ENCODE measurements at regions not wholly inside any gene's neighbourhood (a gene's known extent, or its start where the extent isn't known, plus 50 kb on each side); places are given as distances from the start of the nearest gene placed in this dataset.

DNA sequence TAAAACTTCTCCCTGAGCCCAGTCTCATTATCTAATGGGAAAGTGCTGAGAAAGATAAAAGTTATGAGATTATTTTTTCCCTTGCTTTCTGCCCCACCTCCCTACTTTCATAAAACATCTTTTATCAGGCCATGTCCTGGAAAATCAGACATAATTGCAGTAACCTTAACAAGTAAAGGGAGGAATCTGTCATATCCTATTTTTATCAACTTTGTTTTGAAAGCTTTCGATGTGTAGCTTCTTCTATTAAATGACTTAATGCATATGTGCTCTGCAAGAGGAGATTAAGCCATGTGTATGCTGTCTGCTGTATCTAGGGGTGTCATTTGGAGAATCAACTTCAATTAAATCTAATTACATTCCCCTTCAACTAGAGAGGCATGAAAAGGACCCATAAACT, 408.9 kb downstream of the CBLN4 start:
- Histone ChIP-seq H3K27me3 (replicated peaks; ENCODE audit: insufficient read depth) (no peaks in the 10 kb centered on the region), H3K9me3 (no peaks in the 10 kb centered on the region), H3K4me1 (ENCODE audit: control insufficient read depth in 1 of 2, low read depth in 2 of 2) (peaks cover 0 to 19% of the 10 kb centered on the region in 2 donors), H3K27ac (no peak overlapping the region), H3K36me3 (no peaks in the 10 kb centered on the region), H3K4me3 (no peak overlapping the region)
- ATAC-seq (ENCODE audit: insufficient number of reproducible peaks, low FRiP score, low read depth) (no peak), DNase-seq (ENCODE audit: low spot score) (no peak)
- TF ChIP-seq, protein P1, sequence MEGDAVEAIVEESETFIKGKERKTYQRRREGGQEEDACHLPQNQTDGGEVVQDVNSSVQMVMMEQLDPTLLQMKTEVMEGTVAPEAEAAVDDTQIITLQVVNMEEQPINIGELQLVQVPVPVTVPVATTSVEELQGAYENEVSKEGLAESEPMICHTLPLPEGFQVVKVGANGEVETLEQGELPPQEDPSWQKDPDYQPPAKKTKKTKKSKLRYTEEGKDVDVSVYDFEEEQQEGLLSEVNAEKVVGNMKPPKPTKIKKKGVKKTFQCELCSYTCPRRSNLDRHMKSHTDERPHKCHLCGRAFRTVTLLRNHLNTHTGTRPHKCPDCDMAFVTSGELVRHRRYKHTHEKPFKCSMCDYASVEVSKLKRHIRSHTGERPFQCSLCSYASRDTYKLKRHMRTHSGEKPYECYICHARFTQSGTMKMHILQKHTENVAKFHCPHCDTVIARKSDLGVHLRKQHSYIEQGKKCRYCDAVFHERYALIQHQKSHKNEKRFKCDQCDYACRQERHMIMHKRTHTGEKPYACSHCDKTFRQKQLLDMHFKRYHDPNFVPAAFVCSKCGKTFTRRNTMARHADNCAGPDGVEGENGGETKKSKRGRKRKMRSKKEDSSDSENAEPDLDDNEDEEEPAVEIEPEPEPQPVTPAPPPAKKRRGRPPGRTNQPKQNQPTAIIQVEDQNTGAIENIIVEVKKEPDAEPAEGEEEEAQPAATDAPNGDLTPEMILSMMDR (IDR thresholded peaks at IDR 0.05): no peak

DNA sequence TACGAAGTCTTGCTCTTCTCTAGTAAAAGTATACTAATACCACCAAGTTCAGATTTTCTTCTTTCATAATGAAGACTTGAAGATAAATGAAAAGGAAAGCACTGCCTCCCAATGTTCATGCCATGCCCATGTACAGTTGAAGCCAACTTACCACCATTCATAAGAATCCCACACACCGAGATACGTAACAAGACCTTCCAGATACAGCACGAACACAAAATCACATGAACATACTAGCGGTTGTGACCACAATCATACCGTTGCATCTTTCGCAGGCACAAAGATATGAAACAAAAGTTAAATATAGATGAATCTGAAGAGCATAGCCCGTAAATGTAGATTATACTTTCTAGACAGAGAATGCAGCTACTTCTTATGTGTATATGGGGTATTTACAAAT, 412.5 kb downstream of the CBLN4 start:
- H3K27ac ChIP-seq: no peak overlapping the region
- DNase-seq (ENCODE audit: low spot score) (no peak), ATAC-seq (ENCODE audit: insufficient number of reproducible peaks, low FRiP score, low read depth) (no peak)
- H3K4me3 ChIP-seq: no peak overlapping the region
- H3K27me3 ChIP-seq (replicated peaks; ENCODE audit: insufficient read depth): no peaks in the 10 kb centered on the region
- no peaks in the 10 kb centered on the region for H3K36me3 ChIP-seq
- H3K9me3 ChIP-seq: no peaks in the 10 kb centered on the region
- H3K4me1 ChIP-seq (ENCODE audit: control insufficient read depth in 1 of 2, low read depth in 2 of 2): peaks cover 0 to 12% of the 10 kb centered on the region in 2 donors
- TF ChIP-seq, protein P1 (IDR thresholded peaks at IDR 0.05): no peak

DNA sequence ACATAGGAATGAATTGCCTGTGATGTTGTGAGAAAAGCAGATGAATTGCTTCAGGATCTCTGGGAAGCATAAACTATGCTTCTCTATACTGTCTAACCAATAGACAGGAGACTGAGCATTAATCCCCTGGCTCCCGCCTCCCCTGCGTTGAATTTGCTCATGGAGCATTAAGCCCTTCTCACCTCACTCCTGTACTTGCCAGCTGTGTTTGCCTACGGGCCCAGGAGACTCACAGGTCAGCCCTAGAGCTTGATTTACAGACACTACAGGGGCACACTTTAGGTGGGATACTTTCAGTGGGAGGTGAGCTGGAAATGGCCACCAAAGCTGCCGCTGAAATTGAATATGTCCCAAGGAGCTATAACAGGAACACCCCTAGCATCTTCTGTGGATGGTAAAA, 418.7 kb downstream of the CBLN4 start:
- H3K4me1 ChIP-seq (ENCODE audit: control insufficient read depth in 1 of 2, low read depth in 2 of 2): no peaks in the 10 kb centered on the region
- ATAC-seq (ENCODE audit: insufficient number of reproducible peaks, low FRiP score, low read depth): no peak
- no peaks in the 10 kb centered on the region for H3K9me3 ChIP-seq
- no peak overlapping the region for H3K4me3 ChIP-seq
- no peaks in the 10 kb centered on the region for H3K36me3 ChIP-seq
- TF ChIP-seq, protein P1 (IDR thresholded peaks at IDR 0.05): no peak
- H3K27ac ChIP-seq: no peak overlapping the region
- no peak for DNase-seq (ENCODE audit: low spot score)
- H3K27me3 ChIP-seq (replicated peaks; ENCODE audit: insufficient read depth): no peaks in the 10 kb centered on the region

DNA sequence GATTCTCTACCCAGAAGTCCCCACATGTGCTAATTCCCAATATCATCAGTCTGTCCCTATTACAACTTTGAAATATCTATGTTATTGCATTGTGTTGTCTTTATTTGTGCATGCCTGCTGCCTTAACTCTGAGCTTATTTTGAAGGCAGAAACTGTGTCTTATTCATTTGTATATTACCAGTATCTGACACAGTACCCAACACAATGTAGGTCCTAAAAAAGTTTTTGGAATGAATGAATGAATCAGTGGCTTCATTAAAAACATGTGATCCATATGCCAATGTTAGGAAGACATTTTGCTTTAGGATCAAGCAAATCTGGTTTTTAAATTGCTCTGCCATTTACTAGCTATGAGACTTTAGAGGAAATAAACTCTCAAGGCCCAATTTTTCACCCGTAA, 420.4 kb downstream of the CBLN4 start:
- DNase-seq (ENCODE audit: low spot score): no peak
- no peaks in the 10 kb centered on the region for H3K36me3 ChIP-seq
- H3K4me1 ChIP-seq (ENCODE audit: control insufficient read depth in 1 of 2, low read depth in 2 of 2): no peaks in the 10 kb centered on the region
- no peak for ATAC-seq (ENCODE audit: insufficient number of reproducible peaks, low FRiP score, low read depth)
- H3K27me3 ChIP-seq (replicated peaks; ENCODE audit: insufficient read depth): no peaks in the 10 kb centered on the region
- no peak overlapping the region for H3K4me3 ChIP-seq
- H3K27ac ChIP-seq: no peak overlapping the region
- TF ChIP-seq, protein P1 (IDR thresholded peaks at IDR 0.05): no peak
- no peaks in the 10 kb centered on the region for H3K9me3 ChIP-seq

DNA sequence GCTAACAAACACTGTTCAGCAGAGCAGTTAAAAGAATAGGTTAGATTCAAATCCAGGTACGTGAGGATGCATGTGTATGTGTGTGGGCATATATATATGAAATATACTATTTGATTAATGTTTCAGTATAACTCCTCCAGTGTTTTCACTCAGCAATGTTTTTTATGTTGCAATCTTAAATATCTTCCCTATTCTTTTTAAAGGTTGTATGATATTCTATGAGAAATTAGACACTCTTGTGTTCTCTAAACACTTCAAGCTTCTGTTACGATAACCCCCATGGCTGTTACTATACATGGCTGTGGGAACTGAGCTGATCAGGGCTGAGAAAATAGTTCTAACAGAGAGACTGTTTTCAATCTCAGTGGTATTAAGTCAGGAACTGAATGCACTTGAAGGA, 421.0 kb downstream of the CBLN4 start:
- H3K27ac ChIP-seq: no peak overlapping the region
- H3K27me3 ChIP-seq (replicated peaks; ENCODE audit: insufficient read depth): no peaks in the 10 kb centered on the region
- H3K4me3 ChIP-seq: no peak overlapping the region
- DNase-seq (ENCODE audit: low spot score) (no peak), ATAC-seq (ENCODE audit: insufficient number of reproducible peaks, low FRiP score, low read depth) (no peak)
- no peaks in the 10 kb centered on the region for H3K9me3 ChIP-seq
- H3K36me3 ChIP-seq: no peaks in the 10 kb centered on the region
- H3K4me1 ChIP-seq (ENCODE audit: control insufficient read depth in 1 of 2, low read depth in 2 of 2): no peaks in the 10 kb centered on the region
- TF ChIP-seq, protein P1 (IDR thresholded peaks at IDR 0.05): no peak
